ENCODE measurements at regions not wholly inside any gene's neighbourhood (a gene's known extent, or its start where the extent isn't known, plus 50 kb on each side); places are given as distances from the start of the nearest gene placed in this dataset.

DNA sequence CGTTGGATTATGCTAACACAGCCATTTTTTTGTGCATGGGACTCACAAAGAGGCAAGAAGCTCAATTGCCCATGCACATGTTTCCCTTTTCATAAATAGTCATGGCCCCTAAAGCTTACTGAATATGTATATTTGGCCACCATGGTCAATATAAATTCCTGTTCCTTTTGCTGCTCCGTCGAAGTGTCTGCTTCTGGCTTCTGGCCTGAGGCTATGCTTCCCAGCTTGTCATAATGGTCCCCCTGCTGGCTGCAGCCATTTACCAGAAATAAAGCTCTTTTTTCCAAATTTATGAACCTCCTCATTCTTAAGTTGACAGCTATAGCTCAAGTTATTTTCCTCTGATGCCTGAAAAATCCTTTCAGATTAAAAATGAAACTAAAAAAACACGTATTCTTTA lies 602.1 kb downstream of the VGLL3 start:
- CTCF ChIA-PET: no interaction called here

GRCh38 chr3:86382556-86382955 lies 608.4 kb downstream of the VGLL3 start:
- no peaks in the 10 kb centered on the region for H3K79me2 ChIP-seq (ENCODE audit: control insufficient read depth, insufficient read depth, low read length)
- no peaks in the 10 kb centered on the region for H4K20me1 ChIP-seq (ENCODE audit: control insufficient read depth, insufficient read depth, low read length, poor library complexity, severe bottlenecking)
- ChIA-PET CTCF (no interaction called here), POLR2A (no interaction called here)
- no peak overlapping the region for H3K27ac Mint-ChIP-seq
- TF ChIP-seq, protein P1, sequence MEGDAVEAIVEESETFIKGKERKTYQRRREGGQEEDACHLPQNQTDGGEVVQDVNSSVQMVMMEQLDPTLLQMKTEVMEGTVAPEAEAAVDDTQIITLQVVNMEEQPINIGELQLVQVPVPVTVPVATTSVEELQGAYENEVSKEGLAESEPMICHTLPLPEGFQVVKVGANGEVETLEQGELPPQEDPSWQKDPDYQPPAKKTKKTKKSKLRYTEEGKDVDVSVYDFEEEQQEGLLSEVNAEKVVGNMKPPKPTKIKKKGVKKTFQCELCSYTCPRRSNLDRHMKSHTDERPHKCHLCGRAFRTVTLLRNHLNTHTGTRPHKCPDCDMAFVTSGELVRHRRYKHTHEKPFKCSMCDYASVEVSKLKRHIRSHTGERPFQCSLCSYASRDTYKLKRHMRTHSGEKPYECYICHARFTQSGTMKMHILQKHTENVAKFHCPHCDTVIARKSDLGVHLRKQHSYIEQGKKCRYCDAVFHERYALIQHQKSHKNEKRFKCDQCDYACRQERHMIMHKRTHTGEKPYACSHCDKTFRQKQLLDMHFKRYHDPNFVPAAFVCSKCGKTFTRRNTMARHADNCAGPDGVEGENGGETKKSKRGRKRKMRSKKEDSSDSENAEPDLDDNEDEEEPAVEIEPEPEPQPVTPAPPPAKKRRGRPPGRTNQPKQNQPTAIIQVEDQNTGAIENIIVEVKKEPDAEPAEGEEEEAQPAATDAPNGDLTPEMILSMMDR (IDR thresholded peaks at IDR 0.05): no peak
- TF ChIP-seq EZH2 (IDR thresholded peaks at IDR 0.05; ENCODE audit: borderline replicate concordance, insufficient read depth, low read depth, low read length, poor library complexity, severe bottlenecking): no peak
- H3K4me3 ChIP-seq (ENCODE audit: control extremely low read depth in 1 of 5, extremely low read depth in 1 of 5, insufficient read depth in 1 of 5, low read depth in 2 of 5, low read length in 4 of 5): no peak overlapping the region
- H3K36me3 ChIP-seq (replicated peaks in 1 of 2; ENCODE audit: control extremely low read depth in 1 of 2, control insufficient read depth in 1 of 2, extremely low read depth in 1 of 2, insufficient read depth in 2 of 2, low read length in 1 of 2): no peaks in the 10 kb centered on the region
- H3K27me3 Mint-ChIP-seq: no peaks in the 10 kb centered on the region
- no peaks in the 10 kb centered on the region for H3K4me1 ChIP-seq (ENCODE audit: control insufficient read depth in 2 of 2, insufficient read depth in 2 of 2, low read length in 2 of 2)
- intact Hi-C loops (cut with micrococcal nuclease): no loop called here
- WGBS (ENCODE audit: insufficient coverage): 86% methylated on average over 3 of the region's 3 CpGs
- H3K4me2 ChIP-seq (replicated peaks; ENCODE audit: low read depth, low read length, poor library complexity, severe bottlenecking): no peak overlapping the region
- no peaks in the 10 kb centered on the region for H3K9me3 ChIP-seq (ENCODE audit: control extremely low read depth in 1 of 3, control insufficient read depth in 2 of 3, insufficient read depth in 1 of 3, low read length in 2 of 3)
- H3K4me3 Mint-ChIP-seq: no peak overlapping the region
- peaks cover 2% of the 10 kb centered on the region for H3K9me3 Mint-ChIP-seq (ENCODE audit: insufficient read depth)
- H3K27ac ChIP-seq (ENCODE audit: low read length in 2 of 2): no peak overlapping the region
- no peaks in the 10 kb centered on the region for H3K4me1 Mint-ChIP-seq
- H3K9ac ChIP-seq (ENCODE audit: low read length): no peak overlapping the region
- no peak for DNase-seq
- no peaks in the 10 kb centered on the region for H3K27me3 ChIP-seq (replicated peaks in 1 of 4; ENCODE audit: control extremely low read depth in 1 of 4, control insufficient read depth in 3 of 4, insufficient read depth in 4 of 4, low read length in 3 of 4)
- no peak overlapping the region for H2AFZ ChIP-seq (ENCODE audit: insufficient read depth, low read depth, low read length, poor library complexity, severe bottlenecking)
- no peak for ATAC-seq (ENCODE audit: low read depth)

More for the DNA sequence above, 602.1 kb downstream of the VGLL3 start:
- H3K9me3 Mint-ChIP-seq (ENCODE audit: insufficient read depth): no peaks in the 10 kb centered on the region
- Histone ChIP-seq H3K36me3 (replicated peaks in 1 of 2; ENCODE audit: control extremely low read depth in 1 of 2, control insufficient read depth in 1 of 2, extremely low read depth in 1 of 2, insufficient read depth in 2 of 2, low read length in 1 of 2) (no peaks in the 10 kb centered on the region), H3K27me3 (replicated peaks in 1 of 4; ENCODE audit: control extremely low read depth in 1 of 4, control insufficient read depth in 3 of 4, insufficient read depth in 4 of 4, low read length in 3 of 4) (no peaks in the 10 kb centered on the region), H3K79me2 (ENCODE audit: control insufficient read depth, insufficient read depth, low read length) (no peaks in the 10 kb centered on the region), H3K9ac (ENCODE audit: low read length) (no peak overlapping the region), H3K9me3 (ENCODE audit: control extremely low read depth in 1 of 3, control insufficient read depth in 2 of 3, insufficient read depth in 1 of 3, low read length in 2 of 3) (no peaks in the 10 kb centered on the region), H2AFZ (ENCODE audit: insufficient read depth, low read depth, low read length, poor library complexity, severe bottlenecking) (no peak overlapping the region), H3K4me3 (ENCODE audit: control extremely low read depth in 1 of 5, extremely low read depth in 1 of 5, insufficient read depth in 1 of 5, low read depth in 2 of 5, low read length in 4 of 5) (no peak overlapping the region), H3K4me2 (replicated peaks; ENCODE audit: low read depth, low read length, poor library complexity, severe bottlenecking) (no peak overlapping the region), H3K27ac (ENCODE audit: low read length in 2 of 2) (no peak overlapping the region), H4K20me1 (ENCODE audit: control insufficient read depth, insufficient read depth, low read length, poor library complexity, severe bottlenecking) (no peaks in the 10 kb centered on the region), H3K4me1 (ENCODE audit: control insufficient read depth in 2 of 2, insufficient read depth in 2 of 2, low read length in 2 of 2) (no peaks in the 10 kb centered on the region)
- ATAC-seq (ENCODE audit: low read depth) (no peak), DNase-seq (no peak)
- H3K27me3 Mint-ChIP-seq: no peaks in the 10 kb centered on the region
- H3K27ac Mint-ChIP-seq: no peak overlapping the region
- 100% methylated on average over 4 of the region's 4 CpGs for WGBS (ENCODE audit: insufficient coverage)
- H3K4me1 Mint-ChIP-seq: no peaks in the 10 kb centered on the region
- no peak overlapping the region for H3K4me3 Mint-ChIP-seq
- TF ChIP-seq, protein P1 (IDR thresholded peaks at IDR 0.05): no peak
- no peak for TF ChIP-seq EZH2 (IDR thresholded peaks at IDR 0.05; ENCODE audit: borderline replicate concordance, insufficient read depth, low read depth, low read length, poor library complexity, severe bottlenecking)
- POLR2A ChIA-PET: no interaction called here
- intact Hi-C loops (cut with micrococcal nuclease): no loop called here
